ENCODE measurements at regions not wholly inside any gene's neighbourhood (a gene's known extent, or its start where the extent isn't known, plus 50 kb on each side); places are given as distances from the start of the nearest gene placed in this dataset.

- Histone ChIP-seq H3K27me3 (ENCODE audit: insufficient read depth, low read depth) (no peaks in the 10 kb centered on the region), H2AFZ (ENCODE audit: low read depth) (no peak overlapping the region), H3K9ac (no peak overlapping the region), H4K20me1 (ENCODE audit: insufficient read depth) (no peaks in the 10 kb centered on the region), H3K4me3 (IDR thresholded peaks at IDR 0.05; ENCODE audit: insufficient read depth, low read depth, low read length) (no peak overlapping the region), H3K4me1 (ENCODE audit: low read depth, poor library complexity, severe bottlenecking) (no peaks in the 10 kb centered on the region), H3K36me3 (ENCODE audit: insufficient read depth) (no peaks in the 10 kb centered on the region), H3K27ac (no peak overlapping the region), H3K4me2 (no peak overlapping the region), H3K79me2 (ENCODE audit: insufficient read depth, low read depth) (no peaks in the 10 kb centered on the region)
- TF ChIP-seq CTCF (conservative IDR thresholded peaks at IDR 0.05; ENCODE audit: low read depth, low read length) = no peak
Observed at GRCh38 chr5:26569241-26569928, 469.0 kb downstream of the CDH9 start.

GRCh38 chr5:26568316-26568715 is 470.1 kb downstream of the CDH9 start:
- H3K4me2 ChIP-seq = no peak overlapping the region
- H3K36me3 ChIP-seq (ENCODE audit: insufficient read depth) = no peaks in the 10 kb centered on the region
- no peak overlapping the region for H3K27ac ChIP-seq
- no peak overlapping the region for H2AFZ ChIP-seq (ENCODE audit: low read depth)
- no peak for TF ChIP-seq CTCF (conservative IDR thresholded peaks at IDR 0.05; ENCODE audit: low read depth, low read length)
- no peak overlapping the region for H3K4me3 ChIP-seq (IDR thresholded peaks at IDR 0.05; ENCODE audit: insufficient read depth, low read depth, low read length)
- H3K79me2 ChIP-seq (ENCODE audit: insufficient read depth, low read depth) = no peaks in the 10 kb centered on the region
- no peaks in the 10 kb centered on the region for H3K4me1 ChIP-seq (ENCODE audit: low read depth, poor library complexity, severe bottlenecking)
- no peak overlapping the region for H3K9ac ChIP-seq
- H4K20me1 ChIP-seq (ENCODE audit: insufficient read depth) = no peaks in the 10 kb centered on the region
- H3K27me3 ChIP-seq (ENCODE audit: insufficient read depth, low read depth) = no peaks in the 10 kb centered on the region

GRCh38 chr5:26563979-26564378 is 474.4 kb downstream of the CDH9 start:
- Histone ChIP-seq H3K79me2 (ENCODE audit: insufficient read depth, low read depth) (no peaks in the 10 kb centered on the region), H2AFZ (ENCODE audit: low read depth) (no peak overlapping the region), H3K9ac (no peak overlapping the region), H3K36me3 (ENCODE audit: insufficient read depth) (no peaks in the 10 kb centered on the region), H3K4me3 (IDR thresholded peaks at IDR 0.05; ENCODE audit: insufficient read depth, low read depth, low read length) (no peak overlapping the region), H3K27ac (no peak overlapping the region), H3K4me1 (ENCODE audit: low read depth, poor library complexity, severe bottlenecking) (no peaks in the 10 kb centered on the region), H4K20me1 (ENCODE audit: insufficient read depth) (no peaks in the 10 kb centered on the region), H3K4me2 (no peak overlapping the region), H3K27me3 (ENCODE audit: insufficient read depth, low read depth) (no peaks in the 10 kb centered on the region)
- no peak for TF ChIP-seq CTCF (conservative IDR thresholded peaks at IDR 0.05; ENCODE audit: low read depth, low read length)

GRCh38 chr5:26553079-26553478 is 485.3 kb downstream of the CDH9 start:
- no peaks in the 10 kb centered on the region for H4K20me1 ChIP-seq (ENCODE audit: insufficient read depth)
- H2AFZ ChIP-seq (ENCODE audit: low read depth) = no peak overlapping the region
- no peaks in the 10 kb centered on the region for H3K36me3 ChIP-seq (ENCODE audit: insufficient read depth)
- H3K27me3 ChIP-seq (ENCODE audit: insufficient read depth, low read depth) = no peaks in the 10 kb centered on the region
- no peaks in the 10 kb centered on the region for H3K4me1 ChIP-seq (ENCODE audit: low read depth, poor library complexity, severe bottlenecking)
- no peak overlapping the region for H3K27ac ChIP-seq
- H3K4me2 ChIP-seq = no peak overlapping the region
- no peak overlapping the region for H3K9ac ChIP-seq
- no peaks in the 10 kb centered on the region for H3K79me2 ChIP-seq (ENCODE audit: insufficient read depth, low read depth)
- H3K4me3 ChIP-seq (IDR thresholded peaks at IDR 0.05; ENCODE audit: insufficient read depth, low read depth, low read length) = no peak overlapping the region
- no peak for TF ChIP-seq CTCF (conservative IDR thresholded peaks at IDR 0.05; ENCODE audit: low read depth, low read length)
